ENCODE measurements at regions not wholly inside any gene's neighbourhood (a gene's known extent, or its start where the extent isn't known, plus 50 kb on each side); places are given as distances from the start of the nearest gene placed in this dataset.

DNA sequence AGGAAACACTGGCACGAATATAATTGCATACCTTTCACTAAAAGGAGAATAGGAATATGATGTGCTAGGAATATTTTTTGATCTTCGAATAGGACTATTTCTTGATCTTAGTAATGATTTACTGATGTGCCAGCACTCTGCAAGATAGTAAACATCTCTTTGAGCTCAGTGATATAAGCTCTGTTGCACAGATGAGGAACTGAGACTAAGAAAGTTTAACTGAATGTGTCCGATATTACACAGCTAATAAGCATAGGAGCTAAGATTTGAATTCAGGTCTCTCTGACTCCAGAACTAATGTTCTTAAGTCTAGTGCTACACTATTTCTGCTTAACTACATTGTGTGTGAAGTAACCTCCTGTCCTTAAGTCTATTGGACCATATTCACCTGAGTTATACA is 98.4 kb upstream of the PTPRZ1 start:
- TF ChIP-seq, protein P1, sequence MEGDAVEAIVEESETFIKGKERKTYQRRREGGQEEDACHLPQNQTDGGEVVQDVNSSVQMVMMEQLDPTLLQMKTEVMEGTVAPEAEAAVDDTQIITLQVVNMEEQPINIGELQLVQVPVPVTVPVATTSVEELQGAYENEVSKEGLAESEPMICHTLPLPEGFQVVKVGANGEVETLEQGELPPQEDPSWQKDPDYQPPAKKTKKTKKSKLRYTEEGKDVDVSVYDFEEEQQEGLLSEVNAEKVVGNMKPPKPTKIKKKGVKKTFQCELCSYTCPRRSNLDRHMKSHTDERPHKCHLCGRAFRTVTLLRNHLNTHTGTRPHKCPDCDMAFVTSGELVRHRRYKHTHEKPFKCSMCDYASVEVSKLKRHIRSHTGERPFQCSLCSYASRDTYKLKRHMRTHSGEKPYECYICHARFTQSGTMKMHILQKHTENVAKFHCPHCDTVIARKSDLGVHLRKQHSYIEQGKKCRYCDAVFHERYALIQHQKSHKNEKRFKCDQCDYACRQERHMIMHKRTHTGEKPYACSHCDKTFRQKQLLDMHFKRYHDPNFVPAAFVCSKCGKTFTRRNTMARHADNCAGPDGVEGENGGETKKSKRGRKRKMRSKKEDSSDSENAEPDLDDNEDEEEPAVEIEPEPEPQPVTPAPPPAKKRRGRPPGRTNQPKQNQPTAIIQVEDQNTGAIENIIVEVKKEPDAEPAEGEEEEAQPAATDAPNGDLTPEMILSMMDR (IDR thresholded peaks at IDR 0.05) = no peak
- TF ChIP-seq POLR2A (IDR thresholded peaks at IDR 0.05) = no peak
